GM18511 (cell line): ENCODE measurements at regions not wholly inside any gene's neighbourhood (a gene's known extent, or its start where the extent isn't known, plus 50 kb on each side); places are given as distances from the start of the nearest gene placed in this dataset.
"Not testable (repeated sequence)": the region's sequence is repeated elsewhere in the genome, so short reads cannot be mapped to it uniquely, and the experiment has no call there.

Source experiments
- ATAC-seq: cut with Tn5 transposase; IDR thresholded peaks from one replicate; pipeline ENCODE4 v1.9.1; 2021; ENCODE audit warnings: mild to moderate bottlenecking, moderate library complexity; ENCODE audit not compliant: unreplicated experiment

- ATAC-seq, result no peak
Observed at GRCh38 chr1:238944028-238944427, 442.3 kb upstream of the CHRM3 start.

GRCh38 chr1:238927899-238928298 lies 458.5 kb upstream of the CHRM3 start:
- ATAC-seq, result no peak

- ATAC-seq, result no peak
Observed at GRCh38 chr1:238916828-238917227, 469.5 kb upstream of the CHRM3 start.

- ATAC-seq, result no peak
Observed at GRCh38 chr1:238914346-238914745, 472.0 kb upstream of the CHRM3 start.

- ATAC-seq, result no peak
Observed at GRCh38 chr1:238913210-238913609, 473.2 kb upstream of the CHRM3 start.

- no peak for ATAC-seq
Observed at GRCh38 chr1:238912148-238912547, 474.2 kb upstream of the CHRM3 start.

- not testable (repeated sequence) for ATAC-seq
Observed at GRCh38 chr1:238902752-238903151, 483.6 kb upstream of the CHRM3 start.

GRCh38 chr1:238900334-238900865 lies 486.0 kb upstream of the CHRM3 start:
- ATAC-seq, result no peak

- no peak for ATAC-seq
Observed at GRCh38 chr1:238898856-238899255, 487.5 kb upstream of the CHRM3 start.

GRCh38 chr1:238895911-238896310 lies 490.5 kb upstream of the CHRM3 start:
- ATAC-seq, result no peak

- ATAC-seq, result no peak
Observed at GRCh38 chr1:238892612-238893011, 493.8 kb upstream of the CHRM3 start.

GRCh38 chr1:238861342-238862066 lies 524.9 kb upstream of the CHRM3 start:
- no peak for ATAC-seq

- ATAC-seq, result no peak
Observed at GRCh38 chr1:238833919-238834318, 552.4 kb upstream of the CHRM3 start.

GRCh38 chr1:238832106-238832505 lies 554.3 kb upstream of the CHRM3 start:
- no peak for ATAC-seq

GRCh38 chr1:238830036-238830611 lies 556.2 kb upstream of the CHRM3 start:
- ATAC-seq, result no peak

GRCh38 chr1:238826891-238827290 lies 559.5 kb upstream of the CHRM3 start:
- ATAC-seq, result no peak

- no peak for ATAC-seq
Observed at GRCh38 chr1:238823416-238823815, 563.0 kb upstream of the CHRM3 start.

- no peak for ATAC-seq
Observed at GRCh38 chr1:238811211-238811879, 575.0 kb upstream of the CHRM3 start.

GRCh38 chr1:238790882-238791281 lies 595.5 kb upstream of the CHRM3 start:
- no peak for ATAC-seq

GRCh38 chr1:238789916-238790667 lies 596.3 kb upstream of the CHRM3 start:
- no peak for ATAC-seq

- no peak for ATAC-seq
Observed at GRCh38 chr1:238787471-238787870, 598.9 kb upstream of the CHRM3 start.
